ENCODE measurements at regions not wholly inside any gene's neighbourhood (a gene's known extent, or its start where the extent isn't known, plus 50 kb on each side); places are given as distances from the start of the nearest gene placed in this dataset.
"Not testable (repeated sequence)": the region's sequence is repeated elsewhere in the genome, so short reads cannot be mapped to it uniquely, and the experiment has no call there.

DNA sequence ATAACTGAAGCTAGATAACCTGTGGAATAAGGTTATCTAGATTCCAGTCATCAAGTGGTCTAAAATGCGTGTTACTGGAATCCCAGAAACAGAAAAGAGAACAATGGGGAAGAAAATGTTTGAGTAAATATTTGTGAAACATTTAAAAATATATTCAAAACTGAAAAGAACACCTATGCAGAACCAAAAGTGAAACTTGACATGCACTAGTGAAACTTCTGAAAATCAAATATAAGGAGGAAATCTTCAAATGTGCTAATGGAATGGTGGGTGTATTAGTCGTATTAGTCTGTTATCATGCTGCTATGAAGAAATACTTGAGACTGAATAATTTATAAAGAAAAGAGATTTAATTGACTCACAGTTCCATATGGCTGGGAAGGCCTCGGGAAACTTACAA is 512.4 kb upstream of the KLHL4 start:
- DNase-seq = no peak
- TF ChIP-seq, protein P1, sequence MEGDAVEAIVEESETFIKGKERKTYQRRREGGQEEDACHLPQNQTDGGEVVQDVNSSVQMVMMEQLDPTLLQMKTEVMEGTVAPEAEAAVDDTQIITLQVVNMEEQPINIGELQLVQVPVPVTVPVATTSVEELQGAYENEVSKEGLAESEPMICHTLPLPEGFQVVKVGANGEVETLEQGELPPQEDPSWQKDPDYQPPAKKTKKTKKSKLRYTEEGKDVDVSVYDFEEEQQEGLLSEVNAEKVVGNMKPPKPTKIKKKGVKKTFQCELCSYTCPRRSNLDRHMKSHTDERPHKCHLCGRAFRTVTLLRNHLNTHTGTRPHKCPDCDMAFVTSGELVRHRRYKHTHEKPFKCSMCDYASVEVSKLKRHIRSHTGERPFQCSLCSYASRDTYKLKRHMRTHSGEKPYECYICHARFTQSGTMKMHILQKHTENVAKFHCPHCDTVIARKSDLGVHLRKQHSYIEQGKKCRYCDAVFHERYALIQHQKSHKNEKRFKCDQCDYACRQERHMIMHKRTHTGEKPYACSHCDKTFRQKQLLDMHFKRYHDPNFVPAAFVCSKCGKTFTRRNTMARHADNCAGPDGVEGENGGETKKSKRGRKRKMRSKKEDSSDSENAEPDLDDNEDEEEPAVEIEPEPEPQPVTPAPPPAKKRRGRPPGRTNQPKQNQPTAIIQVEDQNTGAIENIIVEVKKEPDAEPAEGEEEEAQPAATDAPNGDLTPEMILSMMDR (IDR thresholded peaks at IDR 0.05) = no peak
- no peak for TF ChIP-seq POLR2A (IDR thresholded peaks at IDR 0.05)
- Histone ChIP-seq H3K36me3 (no peaks in the 10 kb centered on the region), H3K4me1 (no peaks in the 10 kb centered on the region), H3K27me3 (no peaks in the 10 kb centered on the region), H3K9me3 (no peaks in the 10 kb centered on the region), H3K27ac (no peak overlapping the region), H3K4me3 (no peak overlapping the region)

DNA sequence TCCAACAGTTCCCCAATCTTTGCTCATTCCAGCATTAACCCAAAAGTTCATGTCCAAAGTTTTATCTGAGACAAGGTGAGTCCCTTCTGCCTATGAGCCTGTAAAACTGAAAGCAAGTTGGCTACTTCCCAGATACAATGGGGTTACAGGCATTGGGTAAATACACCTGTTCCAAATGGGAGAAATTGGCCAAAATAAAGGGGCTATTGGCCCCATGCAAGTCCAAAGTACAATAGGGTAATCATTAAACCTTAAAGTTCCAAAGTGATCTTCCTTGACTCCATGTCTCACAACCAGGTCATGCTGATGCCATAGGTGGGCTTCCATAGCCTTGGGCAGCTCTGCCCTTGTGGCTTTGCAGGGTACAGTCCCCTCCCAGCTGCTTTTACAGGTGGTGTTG is 511.7 kb upstream of the KLHL4 start:
- no peaks in the 10 kb centered on the region for H3K9me3 ChIP-seq
- TF ChIP-seq, protein P1 (IDR thresholded peaks at IDR 0.05) = no peak
- TF ChIP-seq POLR2A (IDR thresholded peaks at IDR 0.05) = no peak
- DNase-seq = no peak
- H3K27ac ChIP-seq = no peak overlapping the region
- no peaks in the 10 kb centered on the region for H3K36me3 ChIP-seq
- no peak overlapping the region for H3K4me3 ChIP-seq
- H3K4me1 ChIP-seq = no peaks in the 10 kb centered on the region
- H3K27me3 ChIP-seq = no peaks in the 10 kb centered on the region

DNA sequence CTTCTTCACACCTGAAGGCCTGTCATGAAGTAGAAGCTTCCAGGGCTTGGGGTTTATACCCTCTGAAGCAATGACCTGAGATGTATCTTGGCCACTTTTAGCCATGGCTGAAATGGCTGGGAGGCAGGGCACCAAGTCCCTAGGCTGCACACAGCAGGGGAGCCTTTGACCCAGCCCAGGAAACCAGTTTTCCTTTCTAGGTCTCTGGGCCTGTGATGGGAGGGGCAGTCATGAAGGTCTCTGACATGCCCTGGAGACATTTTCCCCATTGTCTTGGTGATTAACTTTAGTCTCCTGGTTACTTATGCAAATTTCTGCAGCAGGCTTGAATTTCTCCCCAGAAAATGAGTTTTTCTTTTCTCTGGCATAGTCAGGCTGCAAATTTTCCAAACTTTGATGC is 511.0 kb upstream of the KLHL4 start:
- H3K4me3 ChIP-seq = no peak overlapping the region
- no peak overlapping the region for H3K27ac ChIP-seq
- H3K36me3 ChIP-seq = no peaks in the 10 kb centered on the region
- no peaks in the 10 kb centered on the region for H3K4me1 ChIP-seq
- H3K27me3 ChIP-seq = no peaks in the 10 kb centered on the region
- no peak for TF ChIP-seq POLR2A (IDR thresholded peaks at IDR 0.05)
- TF ChIP-seq, protein P1 (IDR thresholded peaks at IDR 0.05) = no peak
- DNase-seq = no peak
- no peaks in the 10 kb centered on the region for H3K9me3 ChIP-seq

DNA sequence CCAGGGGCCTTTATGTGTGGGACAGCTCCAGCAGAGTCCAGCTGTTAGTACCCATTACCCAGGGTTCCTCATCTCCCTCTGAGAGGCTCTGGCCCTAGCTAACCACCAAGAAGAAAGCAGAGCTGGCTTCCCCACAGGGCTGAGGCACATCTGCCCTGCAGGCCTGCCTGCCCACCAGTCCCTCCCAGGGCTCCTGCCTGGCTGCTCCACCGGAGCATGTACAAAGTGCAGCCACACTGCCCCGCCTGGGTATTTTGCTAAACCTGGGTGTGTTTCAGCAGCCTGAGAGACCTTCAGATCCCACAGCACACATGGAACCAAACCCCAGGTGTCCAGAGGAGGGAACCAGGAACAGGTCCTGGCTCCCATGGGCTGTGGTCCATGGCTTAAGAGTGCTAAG is 500.4 kb upstream of the KLHL4 start:
- H3K9me3 ChIP-seq = no peaks in the 10 kb centered on the region
- TF ChIP-seq POLR2A (IDR thresholded peaks at IDR 0.05) = no peak
- TF ChIP-seq, protein P1 (IDR thresholded peaks at IDR 0.05) = no peak
- no peaks in the 10 kb centered on the region for H3K27me3 ChIP-seq
- H3K4me3 ChIP-seq = no peak overlapping the region
- H3K36me3 ChIP-seq = no peaks in the 10 kb centered on the region
- H3K27ac ChIP-seq = no peak overlapping the region
- H3K4me1 ChIP-seq = no peaks in the 10 kb centered on the region
- DNase-seq = no peak

DNA sequence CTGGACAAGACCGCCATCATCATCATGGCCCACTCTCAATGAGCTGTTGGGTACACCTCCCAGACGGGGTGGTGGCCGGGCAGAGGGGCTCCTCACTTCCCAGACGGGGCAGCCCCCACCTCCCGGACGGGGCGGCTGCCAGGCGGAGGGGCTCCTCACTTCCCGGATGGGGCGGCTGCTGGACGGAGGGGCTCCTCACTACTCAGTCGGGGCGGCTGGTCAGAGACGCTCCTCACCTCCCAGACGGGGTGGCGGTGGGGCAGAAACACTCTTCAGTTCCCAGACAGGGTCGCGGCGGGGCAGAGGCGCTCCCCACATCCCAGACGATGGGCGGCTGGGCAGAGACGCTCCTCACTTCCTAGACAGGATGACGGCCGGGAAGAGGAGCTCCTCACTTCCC is 484.5 kb upstream of the KLHL4 start:
- not testable (repeated sequence) for H3K27ac ChIP-seq, H3K27me3 ChIP-seq, H3K36me3 ChIP-seq, H3K4me1 ChIP-seq, H3K4me3 ChIP-seq, DNase-seq, H3K9me3 ChIP-seq

DNA sequence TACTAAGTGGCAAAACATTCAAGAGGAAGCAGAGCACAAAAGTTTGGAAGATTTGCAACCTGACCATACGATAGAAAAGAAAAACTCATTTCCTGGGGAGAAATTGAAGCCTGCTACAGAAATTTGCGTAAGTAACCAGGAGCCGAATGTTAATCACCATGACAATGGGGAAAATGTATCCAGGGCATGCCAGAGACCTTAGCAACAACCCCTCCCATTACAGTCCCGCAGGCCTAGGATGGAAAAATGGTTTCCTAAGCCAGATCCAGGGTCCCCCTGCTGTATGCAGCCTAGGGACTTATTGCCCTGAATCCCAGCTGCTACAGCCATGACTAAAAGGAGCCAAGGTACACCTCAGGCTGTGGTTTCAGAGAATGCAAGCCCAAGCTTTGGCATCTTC is 472.2 kb upstream of the KLHL4 start:
- TF ChIP-seq, protein P1 (IDR thresholded peaks at IDR 0.05) = no peak
- TF ChIP-seq POLR2A (IDR thresholded peaks at IDR 0.05) = no peak

More for the DNA sequence above, 472.2 kb upstream of the KLHL4 start:
- no peak overlapping the region for H3K4me3 ChIP-seq
- no peak for DNase-seq
- no peak overlapping the region for H3K27ac ChIP-seq
- no peaks in the 10 kb centered on the region for H3K9me3 ChIP-seq
- no peaks in the 10 kb centered on the region for H3K27me3 ChIP-seq
- H3K4me1 ChIP-seq = no peaks in the 10 kb centered on the region
- no peaks in the 10 kb centered on the region for H3K36me3 ChIP-seq
